Liver (tissue), 8 donors: ENCODE measurements at regions not wholly inside any gene's neighbourhood (a gene's known extent, or its start where the extent isn't known, plus 50 kb on each side); places are given as distances from the start of the nearest gene placed in this dataset.

Source experiments
- DNase-seq: peaks from one replicate; pipeline ENCODE4 v3.0.0-alpha.2; 2017; ENCODE audit warnings: low spot score
- H3K27ac ChIP-seq, 2 donors: one replicate each; pipeline ENCODE4 v1.7.0; 2013; ENCODE audit warnings: inconsistent platforms in 2 of 2, low read length in 2 of 2, control low read depth in 1 of 2, low read depth in 1 of 2, mild to moderate bottlenecking in 1 of 2
- H3K27me3 ChIP-seq, 4 donors: one replicate each; pipeline versions ENCODE4 v1.6.1 to v1.7.0; 2013; ENCODE audit warnings: low read length in 3 of 4, inconsistent platforms in 1 of 4, mild to moderate bottlenecking in 1 of 4, moderate library complexity in 1 of 4; ENCODE audit not compliant: control insufficient read depth in 4 of 4, insufficient read depth in 4 of 4
- H3K36me3 ChIP-seq, 4 donors: one replicate each; pipeline versions ENCODE4 v1.6.1 to v1.7.0; 2013; ENCODE audit warnings: low read length in 3 of 4, mild to moderate bottlenecking in 3 of 4, low read depth in 1 of 4, moderate library complexity in 1 of 4; ENCODE audit not compliant: control insufficient read depth in 4 of 4, insufficient read depth in 3 of 4
- H3K4me1 ChIP-seq, 4 donors: one replicate each; pipeline versions ENCODE4 v1.6.1 to v1.7.0; 2013; ENCODE audit warnings: low read length in 3 of 4, mild to moderate bottlenecking in 3 of 4, moderate library complexity in 1 of 4; ENCODE audit not compliant: control insufficient read depth in 4 of 4, insufficient read depth in 4 of 4
- H3K4me3 ChIP-seq, 3 donors: one replicate each; pipeline versions ENCODE4 v1.6.1 to v1.7.0; 2013; ENCODE audit warnings: low read length in 3 of 3, control low read depth in 1 of 3, low read depth in 1 of 3, mild to moderate bottlenecking in 1 of 3
- H3K9ac ChIP-seq, 2 donors: one replicate each; pipeline ENCODE4 v1.7.0; 2013; ENCODE audit warnings: low read length in 2 of 2, mild to moderate bottlenecking in 2 of 2, moderate library complexity in 2 of 2, control low read depth in 1 of 2, low read depth in 1 of 2
- H3K9me3 ChIP-seq, 4 donors: one replicate each; pipeline versions ENCODE4 v1.6.1 to v1.7.0; 2013; ENCODE audit warnings: low read length in 3 of 4; ENCODE audit not compliant: control insufficient read depth in 4 of 4
- ATF3 ChIP-seq: IDR thresholded peaks from 2 replicates; pipeline ENCODE4 v1.6.1; 2016; ENCODE audit warnings: antibody characterized with exemption
- CTCF ChIP-seq: fragments of 150-350 bp; IDR thresholded peaks from 2 replicates; pipeline ENCODE4 v1.5.1; 2017; ENCODE audit warnings: improper control_type of control experiment, low read depth, low read length; ENCODE audit not compliant: missing input control
- EGR1 ChIP-seq, 2 donors: IDR thresholded peaks; 2 replicates each; pipeline ENCODE4 v1.6.1; 2016 to 2018; ENCODE audit warnings: antibody characterized with exemption in 2 of 2, low read depth in 2 of 2
- FOXA1 ChIP-seq: IDR thresholded peaks from 2 replicates; pipeline ENCODE4 v1.6.1; 2016; ENCODE audit warnings: antibody characterized with exemption
- FOXA2 ChIP-seq: IDR thresholded peaks from 2 replicates; pipeline ENCODE4 v1.6.1; 2016; ENCODE audit warnings: antibody characterized with exemption
- GABPA ChIP-seq, 2 donors: IDR thresholded peaks in 1 of 2; conservative IDR thresholded peaks in 1 of 2; 2 replicates each; pipeline ENCODE4 v1.6.1; 2016; ENCODE audit warnings: antibody characterized with exemption in 2 of 2, mild to moderate bottlenecking in 1 of 2, moderate library complexity in 1 of 2
- HNF4A ChIP-seq, 2 donors: conservative IDR thresholded peaks; 2 replicates each; pipeline ENCODE4 v1.6.1; 2016; ENCODE audit warnings: antibody characterized with exemption in 2 of 2, mild to moderate bottlenecking in 2 of 2
- HNF4G ChIP-seq: IDR thresholded peaks from 2 replicates; pipeline ENCODE4 v1.6.1; 2016; ENCODE audit warnings: antibody characterized with exemption
- JUND ChIP-seq, 2 donors: IDR thresholded peaks; 2 replicates each; pipeline ENCODE4 v1.6.1; 2016; ENCODE audit warnings: antibody characterized with exemption in 2 of 2
- MAX ChIP-seq: IDR thresholded peaks from 2 replicates; pipeline ENCODE4 v1.6.1; 2016; ENCODE audit warnings: antibody characterized with exemption
- NR2F2 ChIP-seq: IDR thresholded peaks from 2 replicates; pipeline ENCODE4 v1.6.1; 2016; ENCODE audit warnings: antibody characterized with exemption
- RAD21 ChIP-seq, 2 donors: IDR thresholded peaks; 2 replicates each; pipeline ENCODE4 v1.6.1; 2016; ENCODE audit warnings: antibody characterized with exemption in 2 of 2, mild to moderate bottlenecking in 2 of 2
- REST ChIP-seq: IDR thresholded peaks from 2 replicates; pipeline ENCODE4 v1.6.1; 2016; ENCODE audit warnings: antibody characterized with exemption, mild to moderate bottlenecking
- RXRA ChIP-seq, 2 donors: IDR thresholded peaks; 2 replicates each; pipeline ENCODE4 v1.6.1; 2017 to 2018; ENCODE audit warnings: antibody characterized with exemption in 2 of 2, mild to moderate bottlenecking in 1 of 2
- SP1 ChIP-seq: IDR thresholded peaks from 2 replicates; pipeline ENCODE4 v1.6.1; 2018; ENCODE audit warnings: antibody characterized with exemption, mild to moderate bottlenecking
- TAF1 ChIP-seq: conservative IDR thresholded peaks from 2 replicates; pipeline ENCODE4 v1.6.1; 2016; ENCODE audit warnings: antibody characterized with exemption, mild to moderate bottlenecking
- YY1 ChIP-seq: IDR thresholded peaks from 2 replicates; pipeline ENCODE4 v1.6.1; 2016; ENCODE audit warnings: antibody characterized with exemption, mild to moderate bottlenecking
- ZBTB33 ChIP-seq: IDR thresholded peaks from 2 replicates; pipeline ENCODE4 v1.6.1; 2016; ENCODE audit warnings: antibody characterized with exemption
- WGBS: extraction: QIAGEN DNeasy Blood & Tissue Kit; methylation state at CpG from one replicate; pipeline ENCODE4 v1.1.7; 2013; 5-methylcytosine and 5-hydroxymethylcytosine counted together
- donor health status: healthy.
- donor health status: healthy.
- donor health status: healthy.
- donor health status: healthy.
- donor health status: healthy.

GRCh38 chr3:125675791-125676190, 80.5 kb upstream of the OSBPL11 start:
- H3K27me3 ChIP-seq = no peaks in the 10 kb centered on the region
- H3K9ac ChIP-seq = no peak overlapping the region
- DNase-seq = no peak
- WGBS = 90% methylated on average over 4 of the region's 4 CpGs
- no peak for TF ChIP-seq ZBTB33
- TF ChIP-seq JUND (IDR thresholded peaks at IDR 0.05) = no peak
- no peak for TF ChIP-seq REST
- TF ChIP-seq YY1 = no peak
- TF ChIP-seq RXRA (IDR thresholded peaks at IDR 0.05) = no peak
- no peak for TF ChIP-seq MAX
- no peak for TF ChIP-seq HNF4A (conservative IDR thresholded peaks at IDR 0.05)
- H3K36me3 ChIP-seq = no peaks in the 10 kb centered on the region
- H3K27ac ChIP-seq = no peak overlapping the region
- no peaks in the 10 kb centered on the region for H3K4me1 ChIP-seq
- no peaks in the 10 kb centered on the region for H3K9me3 ChIP-seq
- no peak overlapping the region for H3K4me3 ChIP-seq

- no peak for DNase-seq
- TF ChIP-seq RAD21 (IDR thresholded peaks at IDR 0.05) = peak; percentile 26 to 53
- TF ChIP-seq NR2F2 = no peak
- 86% methylated on average over 4 of the region's 4 CpGs for WGBS
- peaks cover 2 to 14% (median 7%) of the 10 kb centered on the region in 4 donors for H3K4me1 ChIP-seq
- H3K9me3 ChIP-seq = no peaks in the 10 kb centered on the region
- no peaks in the 10 kb centered on the region for H3K27me3 ChIP-seq
- H3K9ac ChIP-seq = no peak overlapping the region
- no peak overlapping the region for H3K27ac ChIP-seq
- H3K4me3 ChIP-seq = no peak overlapping the region
- H3K36me3 ChIP-seq = no peaks in the 10 kb centered on the region
These were observed 84.0 kb upstream of the OSBPL11 start for GRCh38 chr3:125679258-125679657.

- H3K4me1 ChIP-seq = peaks cover 2 to 14% (median 7%) of the 10 kb centered on the region in 4 donors
- no peaks in the 10 kb centered on the region for H3K36me3 ChIP-seq
- no peak overlapping the region for H3K27ac ChIP-seq
- no peaks in the 10 kb centered on the region for H3K9me3 ChIP-seq
- DNase-seq = no peak
- WGBS = 97% methylated on average over 11 of the region's 11 CpGs
- H3K9ac ChIP-seq = no peak overlapping the region
- H3K27me3 ChIP-seq = no peaks in the 10 kb centered on the region
- H3K4me3 ChIP-seq = no peak overlapping the region
- TF ChIP-seq HNF4A (conservative IDR thresholded peaks at IDR 0.05) = no peak
- no peak for TF ChIP-seq JUND (IDR thresholded peaks at IDR 0.05)
- no peak for TF ChIP-seq FOXA2
- TF ChIP-seq TAF1 = no peak
- TF ChIP-seq EGR1 (IDR thresholded peaks at IDR 0.05; ENCODE audit: low read depth in 2 of 2) = no peak
- no peak for TF ChIP-seq NR2F2
- TF ChIP-seq MAX = no peak
- TF ChIP-seq GABPA (IDR thresholded peaks at IDR 0.05 in 1 of 2, conservative IDR thresholded peaks at IDR 0.05 in 1 of 2) = no peak
- TF ChIP-seq HNF4G = no peak
- TF ChIP-seq YY1 = no peak
- TF ChIP-seq SP1 = no peak
- TF ChIP-seq FOXA1 = no peak
- no peak for TF ChIP-seq RAD21 (IDR thresholded peaks at IDR 0.05)
- no peak for TF ChIP-seq RXRA (IDR thresholded peaks at IDR 0.05)
- no peak for TF ChIP-seq CTCF
- TF ChIP-seq ATF3 = no peak
These were observed 85.8 kb upstream of the OSBPL11 start for GRCh38 chr3:125681146-125681545.
